NOMO-1 (cell line): ENCODE measurements at regions not wholly inside any gene's neighbourhood (a gene's known extent, or its start where the extent isn't known, plus 50 kb on each side); places are given as distances from the start of the nearest gene placed in this dataset.

Experiments
- DNase-seq, 2 experiments: peaks; one replicate each; lab custom pipeline; 2025; ENCODE audit not compliant: unreplicated experiment in 2 of 2; lab: John Stamatoyannopoulos, UW

DNA sequence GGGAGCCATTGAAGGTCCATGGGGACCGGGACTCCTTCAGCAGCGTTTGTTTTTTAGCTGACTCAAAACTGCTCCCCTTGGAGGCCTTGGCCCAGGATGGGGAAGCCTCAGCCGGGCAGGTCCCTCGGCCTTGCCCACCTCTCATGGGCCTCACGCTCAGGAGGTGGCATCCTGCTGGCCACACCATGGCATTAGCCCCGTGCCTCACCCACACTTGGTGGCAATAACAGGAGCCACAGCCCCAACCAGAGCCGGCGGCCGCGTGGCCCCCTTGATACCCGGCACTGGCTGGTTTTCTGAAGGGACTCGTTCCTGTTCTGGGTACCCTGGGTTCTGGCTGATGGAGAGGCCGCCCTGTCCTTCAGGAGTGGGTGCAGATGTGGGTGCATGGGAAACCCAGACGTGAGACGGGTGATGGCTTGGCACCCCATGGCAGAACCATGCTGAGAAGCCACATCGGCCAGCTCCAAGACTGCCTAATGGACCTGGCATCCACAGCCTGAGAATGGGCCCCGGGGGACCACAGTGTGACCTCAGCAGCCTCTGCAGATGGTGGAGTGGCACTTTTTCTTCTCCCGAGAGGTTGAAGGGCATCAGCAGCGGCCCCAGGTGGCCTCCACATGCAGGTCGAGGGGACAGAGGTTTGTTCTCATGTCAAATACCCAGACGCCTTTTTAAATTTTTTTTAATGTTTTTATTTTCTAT lies 49.8 kb upstream of the PPARA start:
- no peak for DNase-seq
